HG03575 (cell line): ENCODE measurements at regions not wholly inside any gene's neighbourhood (a gene's known extent, or its start where the extent isn't known, plus 50 kb on each side); places are given as distances from the start of the nearest gene placed in this dataset.

Source experiments
- ATAC-seq: cut with Tn5 transposase; IDR thresholded peaks from one replicate; pipeline ENCODE4 v1.9.1; 2021; ENCODE audit not compliant: unreplicated experiment, insufficient number of reproducible peaks, low FRiP score; ENCODE audit errors: extremely low read depth

- no peak for ATAC-seq
Observed at GRCh38 chr14:98230411-98230810, 1041.6 kb downstream of the BCL11B start.

GRCh38 chr14:98231210-98231609 lies 1040.8 kb downstream of the BCL11B start:
- no peak for ATAC-seq

GRCh38 chr14:98233656-98234055 lies 1038.3 kb downstream of the BCL11B start:
- ATAC-seq: no peak

- ATAC-seq: no peak
Observed at GRCh38 chr14:98234208-98234607, 1037.8 kb downstream of the BCL11B start.

- no peak for ATAC-seq
Observed at GRCh38 chr14:98236314-98236713, 1035.7 kb downstream of the BCL11B start.

- ATAC-seq: no peak
Observed at GRCh38 chr14:98237939-98238338, 1034.1 kb downstream of the BCL11B start.

- no peak for ATAC-seq
Observed at GRCh38 chr14:98240376-98240775, 1031.6 kb downstream of the BCL11B start.

GRCh38 chr14:98242903-98243302 lies 1029.1 kb downstream of the BCL11B start:
- ATAC-seq: no peak

- ATAC-seq: no peak
Observed at GRCh38 chr14:98243332-98243731, 1028.7 kb downstream of the BCL11B start.

- ATAC-seq: no peak
Observed at GRCh38 chr14:98244162-98244948, 1027.6 kb downstream of the BCL11B start.

- ATAC-seq: no peak
Observed at GRCh38 chr14:98244966-98245569, 1026.9 kb downstream of the BCL11B start.

GRCh38 chr14:98249057-98249456 lies 1022.9 kb downstream of the BCL11B start:
- ATAC-seq: no peak

GRCh38 chr14:98249476-98249875 lies 1022.5 kb downstream of the BCL11B start:
- no peak for ATAC-seq

GRCh38 chr14:98252820-98253219 lies 1019.2 kb downstream of the BCL11B start:
- no peak for ATAC-seq

- ATAC-seq: no peak
Observed at GRCh38 chr14:98259881-98260280, 1012.1 kb downstream of the BCL11B start.

- no peak for ATAC-seq
Observed at GRCh38 chr14:98262566-98262965, 1009.4 kb downstream of the BCL11B start.

- no peak for ATAC-seq
Observed at GRCh38 chr14:98269533-98269932, 1002.5 kb downstream of the BCL11B start.

GRCh38 chr14:98270201-98270600 lies 1001.8 kb downstream of the BCL11B start:
- no peak for ATAC-seq

- ATAC-seq: no peak
Observed at GRCh38 chr14:98274596-98274995, 997.4 kb downstream of the BCL11B start.

- no peak for ATAC-seq
Observed at GRCh38 chr14:98278800-98279199, 993.2 kb downstream of the BCL11B start.

GRCh38 chr14:98280436-98280835 lies 991.6 kb downstream of the BCL11B start:
- no peak for ATAC-seq
